Spleen (tissue), 7 donors: ENCODE measurements at regions not wholly inside any gene's neighbourhood (a gene's known extent, or its start where the extent isn't known, plus 50 kb on each side); places are given as distances from the start of the nearest gene placed in this dataset.

Source experiments
- CTCF ChIP-seq, 11 experiments: fragments of 200-600 bp in 7 of 11; fragments of 450-650 bp in 4 of 11; sonication (generic) in 4 of 11; IDR thresholded peaks in 8 of 11; conservative IDR thresholded peaks in 3 of 11; 1 replicate in 7 of 11; 2 replicates in 4 of 11; pipeline versions ENCODE4 v1.4.0 to v1.8.0; 2016 to 2021; ENCODE audit warnings: antibody characterized with exemption in 11 of 11, inconsistent platforms in 4 of 11, mild to moderate bottlenecking in 1 of 11
- POLR2A ChIP-seq, 3 donors: fragments of 450-650 bp; IDR thresholded peaks; one replicate each; pipeline ENCODE4 v1.5.1; 2017; ENCODE audit warnings: antibody characterized with exemption in 3 of 3, mild to moderate bottlenecking in 1 of 3
- POLR2AphosphoS5 ChIP-seq, 3 donors: sonication (generic); formaldehyde crosslinking; IDR thresholded peaks; one replicate each; pipeline ENCODE4 v1.5.1; 2017; ENCODE audit warnings: antibody characterized with exemption in 3 of 3
- donor health status: DM: no; HTN: no; CAD: no; lungs with moderate emphysema.
- donor health status: DM: no; HTN: no; CAD: no.
- donor health status: DM: no; HTN: no; CAD: no.

DNA sequence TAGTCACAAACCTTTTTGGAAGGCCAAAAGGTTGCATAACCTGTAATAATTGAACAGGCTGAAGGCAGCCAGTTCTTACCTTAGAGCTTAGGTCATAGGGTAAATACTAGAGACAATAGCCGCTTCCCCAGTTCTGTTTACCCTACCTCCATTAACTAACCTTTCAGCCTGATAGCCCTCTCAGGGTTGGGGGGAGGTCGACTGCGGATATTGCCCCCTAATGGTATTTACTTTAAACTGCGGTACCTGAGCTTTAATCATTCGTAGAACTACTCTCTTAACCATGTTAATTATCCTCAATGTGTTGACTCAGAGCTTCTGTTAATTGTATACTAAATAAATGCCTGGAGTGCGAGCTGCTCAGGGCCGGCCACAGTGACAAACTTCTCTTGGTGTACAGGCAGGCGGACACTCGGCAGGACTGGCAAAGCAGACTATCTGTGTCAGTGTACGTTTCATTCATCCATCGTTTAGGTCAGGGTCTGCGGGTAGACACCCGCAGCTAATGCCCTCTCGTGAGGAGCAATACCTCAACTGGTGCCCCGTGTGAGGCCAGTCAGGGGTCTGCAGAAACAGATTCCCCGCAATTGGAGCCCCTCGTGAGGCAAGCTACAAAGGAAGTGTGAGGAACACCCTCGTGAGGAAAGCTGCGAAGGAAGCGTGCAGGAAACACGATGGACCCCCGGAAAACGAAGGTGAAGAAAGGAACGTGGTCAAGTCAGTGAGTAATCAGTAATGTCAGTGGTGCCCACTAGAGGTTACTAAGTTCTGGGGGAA lies 115.3 kb upstream of the SCN7A start:
- no peak for TF ChIP-seq POLR2A (IDR thresholded peaks at IDR 0.05)
- TF ChIP-seq CTCF (IDR thresholded peaks at IDR 0.05 in 8 of 11, conservative IDR thresholded peaks at IDR 0.05 in 3 of 11), result no peak
- no peak for TF ChIP-seq POLR2AphosphoS5 (IDR thresholded peaks at IDR 0.05)
